Neural cell (in vitro differentiated cells): ENCODE measurements at regions not wholly inside any gene's neighbourhood (a gene's known extent, or its start where the extent isn't known, plus 50 kb on each side); places are given as distances from the start of the nearest gene placed in this dataset.

ENCODE experiments used
- H2AFZ ChIP-seq: fragments of 200-600, 300-800 bp; sonication (generic), shearing (Covaris generic); 2 replicates; pipeline ENCODE4 v1.6.0; 2014; ENCODE audit warnings: low read depth, mild to moderate bottlenecking, antibody characterized with exemption, low read length, moderate library complexity
- H3F3A ChIP-seq: fragments of 200-600 bp; shearing (Covaris generic); 2 replicates; pipeline ENCODE4 v1.6.1; 2016; ENCODE audit warnings: mild to moderate bottlenecking, moderate library complexity, mixed read lengths, antibody characterized with exemption, low read length; ENCODE audit not compliant: insufficient read depth, poor library complexity, severe bottlenecking
- H3K27ac ChIP-seq: fragments of 200-600, 300-800 bp; sonication (generic), shearing (Covaris generic); 2 replicates; pipeline ENCODE4 v1.5.1; 2014; ENCODE audit warnings: mild to moderate bottlenecking, low read length, moderate library complexity
- H3K27me3 ChIP-seq: fragments of 300-800, 200-600 bp; sonication (generic), shearing (Covaris generic); 2 replicates; pipeline ENCODE4 v1.6.0; 2014; ENCODE audit warnings: mild to moderate bottlenecking, low read depth, low read length, moderate library complexity; ENCODE audit not compliant: insufficient read depth
- H3K36me3 ChIP-seq: fragments of 300-800, 200-600 bp; sonication (generic), shearing (Covaris generic); 2 replicates; pipeline ENCODE4 v1.5.1; 2014; ENCODE audit warnings: mild to moderate bottlenecking, antibody characterized with exemption, low read length, moderate library complexity; ENCODE audit not compliant: insufficient read depth
- H3K4me2 ChIP-seq: fragments of 300-800, 200-600 bp; sonication (generic), shearing (Covaris generic); 2 replicates; pipeline ENCODE4 v1.6.0; 2014; ENCODE audit warnings: mild to moderate bottlenecking, low read length
- H3K4me3 ChIP-seq: fragments of 300-800, 200-600 bp; sonication (generic), shearing (Covaris generic); 2 replicates; pipeline ENCODE4 v1.5.1; 2014; ENCODE audit warnings: mild to moderate bottlenecking, low read length, moderate library complexity
- H3K79me2 ChIP-seq: fragments of 200-600 bp; shearing (Covaris generic); replicated peaks from 2 replicates; pipeline ENCODE4 v1.6.0; 2014; ENCODE audit warnings: mild to moderate bottlenecking, low read length, moderate library complexity; ENCODE audit not compliant: insufficient read depth
- H3K9ac ChIP-seq: fragments of 300-800, 200-600 bp; sonication (generic), shearing (Covaris generic); 2 replicates; pipeline ENCODE4 v1.6.1; 2016; ENCODE audit warnings: mild to moderate bottlenecking, low read length, mixed read lengths
- H3K9me2 ChIP-seq: fragments of 200-600 bp; shearing (Covaris generic); 2 replicates; pipeline ENCODE4 v1.6.1; 2016; ENCODE audit warnings: mild to moderate bottlenecking, low read length, mixed read lengths; ENCODE audit not compliant: insufficient read depth
- H3K9me3 ChIP-seq: fragments of 200-600, 300-800 bp; sonication (generic), shearing (Covaris generic); 2 replicates; pipeline ENCODE4 v1.6.1; 2016; ENCODE audit warnings: mild to moderate bottlenecking, mixed run types, low read length, moderate library complexity, mixed read lengths
- H4K20me1 ChIP-seq: fragments of 200-600 bp; shearing (Covaris generic); 2 replicates; pipeline ENCODE4 v1.6.1; 2016; ENCODE audit warnings: mild to moderate bottlenecking, mixed run types; ENCODE audit not compliant: insufficient read depth
- CTCF ChIP-seq: fragments of 450-650 bp; IDR thresholded peaks from 2 replicates; pipeline ENCODE4 v1.5.1; 2014; ENCODE audit warnings: antibody characterized with exemption, mild to moderate bottlenecking, moderate library complexity; ENCODE audit not compliant: poor library complexity, severe bottlenecking
- EP300 ChIP-seq: fragments of 450-650 bp; conservative IDR thresholded peaks from 2 replicates; pipeline ENCODE4 v1.6.1; 2014; ENCODE audit warnings: antibody characterized with exemption, mild to moderate bottlenecking, moderate library complexity; ENCODE audit not compliant: poor library complexity, severe bottlenecking
- EZH2 ChIP-seq: fragments of 200-600, 300-800 bp; shearing (Covaris generic), sonication (generic); IDR thresholded peaks from 2 replicates; pipeline ENCODE4 v1.6.1; 2014; ENCODE audit warnings: antibody characterized with exemption, low read length, borderline replicate concordance, mild to moderate bottlenecking; ENCODE audit not compliant: insufficient read depth, poor library complexity, severe bottlenecking
- MXI1 ChIP-seq: fragments of 450-650 bp; conservative IDR thresholded peaks from 2 replicates; pipeline ENCODE4 v1.6.1; 2014; ENCODE audit warnings: antibody characterized with exemption, mild to moderate bottlenecking; ENCODE audit not compliant: poor library complexity, severe bottlenecking
- POLR2AphosphoS5 ChIP-seq: IDR thresholded peaks from 2 replicates; pipeline ENCODE4 v1.6.1; 2012
- RAD21 ChIP-seq: fragments of 450-650 bp; conservative IDR thresholded peaks from 2 replicates; pipeline ENCODE4 v1.6.1; 2014; ENCODE audit warnings: antibody characterized with exemption, mild to moderate bottlenecking, moderate library complexity
- REST ChIP-seq: IDR thresholded peaks from 2 replicates; pipeline ENCODE4 v1.6.1; 2012; ENCODE audit warnings: borderline replicate concordance
- SMC3 ChIP-seq: fragments of 450-650 bp; conservative IDR thresholded peaks from 2 replicates; pipeline ENCODE4 v1.6.1; 2014; ENCODE audit warnings: antibody characterized with exemption, mild to moderate bottlenecking, moderate library complexity; ENCODE audit not compliant: poor library complexity
- TAF1 ChIP-seq: IDR thresholded peaks from 2 replicates; pipeline ENCODE4 v1.6.1; 2012; ENCODE audit warnings: low read depth

- no peak overlapping the region for H3K9ac ChIP-seq
- no peaks in the 10 kb centered on the region for H3F3A ChIP-seq
- H3K79me2 ChIP-seq: no peaks in the 10 kb centered on the region
- no peak overlapping the region for H3K4me2 ChIP-seq
- no peak overlapping the region for H3K27ac ChIP-seq
- no peak overlapping the region for H3K4me3 ChIP-seq
- no peaks in the 10 kb centered on the region for H3K9me2 ChIP-seq
- no peaks in the 10 kb centered on the region for H4K20me1 ChIP-seq
- no peaks in the 10 kb centered on the region for H3K36me3 ChIP-seq
- no peaks in the 10 kb centered on the region for H3K9me3 ChIP-seq
- no peak overlapping the region for H2AFZ ChIP-seq
- no peaks in the 10 kb centered on the region for H3K27me3 ChIP-seq
- TF ChIP-seq TAF1 (no peak), REST (no peak), MXI1 (no peak), SMC3 (no peak), CTCF (no peak), RAD21 (no peak)
Observed at GRCh38 chr5:7088849-7089248, 307.1 kb upstream of the ADCY2 start.

- H3K4me2 ChIP-seq: no peak overlapping the region
- H3K36me3 ChIP-seq: no peaks in the 10 kb centered on the region
- TF ChIP-seq EP300: no peak
- no peak for TF ChIP-seq SMC3
- TF ChIP-seq TAF1: no peak
- no peak for TF ChIP-seq EZH2
- TF ChIP-seq RAD21: no peak
- no peak for TF ChIP-seq CTCF
- TF ChIP-seq REST: no peak
- no peak for TF ChIP-seq POLR2AphosphoS5
- TF ChIP-seq MXI1: no peak
- H3K27me3 ChIP-seq: no peaks in the 10 kb centered on the region
- no peak overlapping the region for H2AFZ ChIP-seq
- H3K9me2 ChIP-seq: no peaks in the 10 kb centered on the region
- H3K79me2 ChIP-seq: no peaks in the 10 kb centered on the region
- no peaks in the 10 kb centered on the region for H3F3A ChIP-seq
- no peaks in the 10 kb centered on the region for H4K20me1 ChIP-seq
- H3K9ac ChIP-seq: no peak overlapping the region
- no peak overlapping the region for H3K4me3 ChIP-seq
- H3K9me3 ChIP-seq: no peaks in the 10 kb centered on the region
- no peak overlapping the region for H3K27ac ChIP-seq
Observed at GRCh38 chr5:7094626-7095025, 301.3 kb upstream of the ADCY2 start.
